ENCODE measurements at regions not wholly inside any gene's neighbourhood (a gene's known extent, or its start where the extent isn't known, plus 50 kb on each side); places are given as distances from the start of the nearest gene placed in this dataset.
A peak's percentile ranks its signal among the peaks of the same experiment; 100 is the strongest.
"Not testable (repeated sequence)": the region's sequence is repeated elsewhere in the genome, so short reads cannot be mapped to it uniquely, and the experiment has no call there.

- no peak for DNase-seq
These were observed 480.2 kb downstream of the RPS29 start for GRCh38 chr14:49105956-49106355.

- DNase-seq: no peak
These were observed 480.7 kb downstream of the RPS29 start for GRCh38 chr14:49105512-49105911.

GRCh38 chr14:49092345-49092744, 493.8 kb downstream of the RPS29 start:
- DNase-seq: no peak

- DNase-seq: no peak
These were observed 497.1 kb downstream of the RPS29 start for GRCh38 chr14:49089107-49089506.

- not testable (repeated sequence) for DNase-seq
These were observed 512.9 kb downstream of the RPS29 start for GRCh38 chr14:49073292-49073691.

- no peak for DNase-seq
These were observed 527.7 kb downstream of the RPS29 start for GRCh38 chr14:49058511-49058910.

- no peak for DNase-seq
These were observed 528.2 kb downstream of the RPS29 start for GRCh38 chr14:49057838-49058510.

- DNase-seq: no peak
These were observed 530.2 kb downstream of the RPS29 start for GRCh38 chr14:49056021-49056420.

- DNase-seq: peak in 1 of 2 experiments; percentile 56
These were observed 533.7 kb downstream of the RPS29 start for GRCh38 chr14:49052521-49052920.

- DNase-seq: no peak
These were observed 534.7 kb downstream of the RPS29 start for GRCh38 chr14:49051328-49052060.

- DNase-seq: peak in 1 of 2 experiments; percentile 50
These were observed 535.4 kb downstream of the RPS29 start for GRCh38 chr14:49050822-49051221.

- peak in 1 of 2 experiments; percentile 22 for DNase-seq
These were observed 536.5 kb downstream of the RPS29 start for GRCh38 chr14:49049711-49050110.

- DNase-seq: no peak
These were observed 541.2 kb downstream of the RPS29 start for GRCh38 chr14:49044981-49045380.

GRCh38 chr14:49036984-49037516, 549.1 kb downstream of the RPS29 start:
- no peak for DNase-seq

GRCh38 chr14:49036266-49036665, 549.9 kb downstream of the RPS29 start:
- no peak for DNase-seq

GRCh38 chr14:49033131-49033530, 553.0 kb downstream of the RPS29 start:
- DNase-seq: no peak

- DNase-seq: not testable (repeated sequence)
These were observed 554.5 kb downstream of the RPS29 start for GRCh38 chr14:49031710-49032109.

GRCh38 chr14:49019467-49020115, 566.6 kb downstream of the RPS29 start:
- DNase-seq: no peak

- no peak for DNase-seq
These were observed 568.7 kb downstream of the RPS29 start for GRCh38 chr14:49017447-49017846.

GRCh38 chr14:49016381-49016780, 569.8 kb downstream of the RPS29 start:
- no peak for DNase-seq

GRCh38 chr14:49014476-49014875, 571.7 kb downstream of the RPS29 start:
- DNase-seq: peak in 1 of 2 experiments; percentile 19

GRCh38 chr14:49008363-49008762, 577.8 kb downstream of the RPS29 start:
- peak in 1 of 2 experiments; percentile 62 for DNase-seq

- DNase-seq: no peak
These were observed 595.0 kb downstream of the RPS29 start for GRCh38 chr14:48991141-48991540.

Data from NCI-H524 (cell line).